ENCODE measurements at regions not wholly inside any gene's neighbourhood (a gene's known extent, or its start where the extent isn't known, plus 50 kb on each side); places are given as distances from the start of the nearest gene placed in this dataset.

- Histone ChIP-seq H3K9me3 (ENCODE audit: control insufficient read depth in 2 of 2, insufficient read depth in 1 of 2, low read depth in 1 of 2, low read length in 1 of 2) (peaks cover 0 to 2% of the 10 kb centered on the region in 2 donors), H3K27ac (ENCODE audit: low read depth in 2 of 2, low read length in 1 of 2) (no peak overlapping the region)
- WGBS, 2 donors = 95 to 97% methylated on average over 1 of the region's 1 CpG
These were observed 122.3 kb downstream of the RFC3 start for GRCh38 chr13:33940256-33940655.

GRCh38 chr13:33940898-33941297 lies 122.9 kb downstream of the RFC3 start:
- Histone ChIP-seq H3K9me3 (ENCODE audit: control insufficient read depth in 2 of 2, insufficient read depth in 1 of 2, low read depth in 1 of 2, low read length in 1 of 2) (peaks cover 0 to 2% of the 10 kb centered on the region in 2 donors), H3K27me3 (ENCODE audit: control insufficient read depth in 1 of 2, insufficient read depth in 2 of 2, low read length in 2 of 2) (no peaks in the 10 kb centered on the region), H3K4me1 (ENCODE audit: control insufficient read depth in 2 of 2, insufficient read depth in 2 of 2, low read length in 1 of 2) (no peaks in the 10 kb centered on the region), H3K4me3 (ENCODE audit: low read depth in 1 of 2, low read length in 2 of 2) (no peak overlapping the region), H3K36me3 (ENCODE audit: control insufficient read depth in 2 of 2, insufficient read depth in 2 of 2, low read length in 1 of 2) (no peaks in the 10 kb centered on the region), H3K27ac (ENCODE audit: low read depth in 2 of 2, low read length in 1 of 2) (no peak overlapping the region)
- WGBS, 2 donors = 69 to 73% methylated on average over 5 of the region's 5 CpGs

More at GRCh38 chr13:33940256-33940655, 122.3 kb downstream of the RFC3 start:
- no peaks in the 10 kb centered on the region for H3K36me3 ChIP-seq (ENCODE audit: control insufficient read depth in 2 of 2, insufficient read depth in 2 of 2, low read length in 1 of 2)
- no peaks in the 10 kb centered on the region for H3K27me3 ChIP-seq (ENCODE audit: control insufficient read depth in 1 of 2, insufficient read depth in 2 of 2, low read length in 2 of 2)
- no peaks in the 10 kb centered on the region for H3K4me1 ChIP-seq (ENCODE audit: control insufficient read depth in 2 of 2, insufficient read depth in 2 of 2, low read length in 1 of 2)
- H3K4me3 ChIP-seq (ENCODE audit: low read depth in 1 of 2, low read length in 2 of 2) = no peak overlapping the region

GRCh38 chr13:33945477-33945876 lies 127.5 kb downstream of the RFC3 start:
- Histone ChIP-seq H3K4me3 (ENCODE audit: low read depth in 1 of 2, low read length in 2 of 2) (no peak overlapping the region), H3K27me3 (ENCODE audit: control insufficient read depth in 1 of 2, insufficient read depth in 2 of 2, low read length in 2 of 2) (no peaks in the 10 kb centered on the region), H3K4me1 (ENCODE audit: control insufficient read depth in 2 of 2, insufficient read depth in 2 of 2, low read length in 1 of 2) (no peaks in the 10 kb centered on the region), H3K27ac (ENCODE audit: low read depth in 2 of 2, low read length in 1 of 2) (no peak overlapping the region), H3K9me3 (ENCODE audit: control insufficient read depth in 2 of 2, insufficient read depth in 1 of 2, low read depth in 1 of 2, low read length in 1 of 2) (no peaks in the 10 kb centered on the region), H3K36me3 (ENCODE audit: control insufficient read depth in 2 of 2, insufficient read depth in 2 of 2, low read length in 1 of 2) (no peaks in the 10 kb centered on the region)
- 79 to 85% methylated on average over 4 of the region's 4 CpGs for WGBS, 2 donors

DNA sequence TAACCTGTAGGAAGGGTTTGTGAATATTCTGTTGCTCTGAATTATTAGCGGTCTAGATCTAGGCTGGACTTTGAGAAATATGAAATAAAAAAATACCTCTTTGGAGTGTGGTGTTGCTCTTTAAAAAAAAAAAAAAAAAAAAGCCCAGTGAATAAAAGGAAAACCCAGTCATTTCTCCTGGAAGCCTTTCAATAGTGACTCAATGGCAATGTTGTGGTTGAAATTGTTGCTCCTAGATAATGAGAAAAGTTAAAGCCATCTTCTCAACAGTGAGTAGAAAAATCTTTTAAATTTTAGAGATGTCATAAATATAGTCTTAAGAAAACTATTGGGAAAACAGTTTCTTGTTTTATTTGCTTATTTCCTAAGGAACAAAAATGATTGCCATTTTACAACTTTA lies 135.3 kb downstream of the RFC3 start:
- H3K27ac ChIP-seq (ENCODE audit: low read depth in 2 of 2, low read length in 1 of 2) = no peak overlapping the region
- H3K36me3 ChIP-seq (ENCODE audit: control insufficient read depth in 2 of 2, insufficient read depth in 2 of 2, low read length in 1 of 2) = no peaks in the 10 kb centered on the region
- H3K27me3 ChIP-seq (ENCODE audit: control insufficient read depth in 1 of 2, insufficient read depth in 2 of 2, low read length in 2 of 2) = no peaks in the 10 kb centered on the region
- H3K9me3 ChIP-seq (ENCODE audit: control insufficient read depth in 2 of 2, insufficient read depth in 1 of 2, low read depth in 1 of 2, low read length in 1 of 2) = no peaks in the 10 kb centered on the region
- no peaks in the 10 kb centered on the region for H3K4me1 ChIP-seq (ENCODE audit: control insufficient read depth in 2 of 2, insufficient read depth in 2 of 2, low read length in 1 of 2)
- 93 to 100% methylated on average over 1 of the region's 1 CpG for WGBS, 2 donors
- H3K4me3 ChIP-seq (ENCODE audit: low read depth in 1 of 2, low read length in 2 of 2) = no peak overlapping the region

DNA sequence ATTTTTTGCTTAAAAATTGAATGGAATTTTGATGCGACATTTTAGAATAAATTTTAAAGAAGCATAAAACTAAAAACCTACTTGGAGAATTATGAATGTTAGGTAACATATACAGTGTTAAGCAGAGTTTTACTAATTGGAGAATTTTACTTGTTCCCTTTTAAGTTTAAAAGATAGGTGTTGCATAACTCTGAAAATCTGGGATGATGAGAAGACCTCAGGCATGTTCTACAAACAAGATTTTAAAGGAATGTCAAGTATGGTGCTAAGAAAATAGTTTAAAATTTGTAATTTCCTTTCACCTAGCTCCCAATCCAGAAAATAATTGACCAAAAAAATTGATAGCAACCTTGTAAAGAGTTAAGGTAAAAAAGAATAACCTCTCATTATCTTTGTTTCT lies 135.8 kb downstream of the RFC3 start:
- Histone ChIP-seq H3K4me1 (ENCODE audit: control insufficient read depth in 2 of 2, insufficient read depth in 2 of 2, low read length in 1 of 2) (no peaks in the 10 kb centered on the region), H3K27ac (ENCODE audit: low read depth in 2 of 2, low read length in 1 of 2) (no peak overlapping the region), H3K36me3 (ENCODE audit: control insufficient read depth in 2 of 2, insufficient read depth in 2 of 2, low read length in 1 of 2) (no peaks in the 10 kb centered on the region), H3K27me3 (ENCODE audit: control insufficient read depth in 1 of 2, insufficient read depth in 2 of 2, low read length in 2 of 2) (no peaks in the 10 kb centered on the region), H3K4me3 (ENCODE audit: low read depth in 1 of 2, low read length in 2 of 2) (no peak overlapping the region), H3K9me3 (ENCODE audit: control insufficient read depth in 2 of 2, insufficient read depth in 1 of 2, low read depth in 1 of 2, low read length in 1 of 2) (no peaks in the 10 kb centered on the region)
- WGBS, 2 donors = 98% methylated on average over 1 of the region's 1 CpG

DNA sequence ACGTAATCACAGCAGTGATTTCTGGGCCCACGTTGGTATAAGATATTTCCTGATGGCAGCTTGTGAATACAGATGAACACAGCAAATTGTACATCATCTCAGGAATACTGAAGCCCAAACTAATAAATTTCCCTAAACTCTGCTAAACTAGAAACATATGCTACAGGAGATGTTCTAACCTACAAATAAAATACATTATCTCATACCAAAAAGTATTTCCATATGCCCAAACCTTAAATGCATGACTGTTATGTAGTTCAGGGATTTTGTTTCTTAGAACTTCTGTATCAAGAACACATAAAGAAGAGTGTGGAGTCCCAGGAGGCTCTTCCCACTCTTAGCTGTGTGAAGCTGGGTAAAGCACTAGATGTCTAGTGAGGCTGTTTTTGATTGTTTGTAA lies 138.4 kb downstream of the RFC3 start:
- Histone ChIP-seq H3K4me3 (ENCODE audit: low read depth in 1 of 2, low read length in 2 of 2) (no peak overlapping the region), H3K36me3 (ENCODE audit: control insufficient read depth in 2 of 2, insufficient read depth in 2 of 2, low read length in 1 of 2) (no peaks in the 10 kb centered on the region), H3K27me3 (ENCODE audit: control insufficient read depth in 1 of 2, insufficient read depth in 2 of 2, low read length in 2 of 2) (no peaks in the 10 kb centered on the region), H3K4me1 (ENCODE audit: control insufficient read depth in 2 of 2, insufficient read depth in 2 of 2, low read length in 1 of 2) (no peaks in the 10 kb centered on the region), H3K27ac (ENCODE audit: low read depth in 2 of 2, low read length in 1 of 2) (no peak overlapping the region), H3K9me3 (ENCODE audit: control insufficient read depth in 2 of 2, insufficient read depth in 1 of 2, low read depth in 1 of 2, low read length in 1 of 2) (no peaks in the 10 kb centered on the region)
- WGBS, 2 donors = 76 to 80% methylated on average over 2 of the region's 2 CpGs

DNA sequence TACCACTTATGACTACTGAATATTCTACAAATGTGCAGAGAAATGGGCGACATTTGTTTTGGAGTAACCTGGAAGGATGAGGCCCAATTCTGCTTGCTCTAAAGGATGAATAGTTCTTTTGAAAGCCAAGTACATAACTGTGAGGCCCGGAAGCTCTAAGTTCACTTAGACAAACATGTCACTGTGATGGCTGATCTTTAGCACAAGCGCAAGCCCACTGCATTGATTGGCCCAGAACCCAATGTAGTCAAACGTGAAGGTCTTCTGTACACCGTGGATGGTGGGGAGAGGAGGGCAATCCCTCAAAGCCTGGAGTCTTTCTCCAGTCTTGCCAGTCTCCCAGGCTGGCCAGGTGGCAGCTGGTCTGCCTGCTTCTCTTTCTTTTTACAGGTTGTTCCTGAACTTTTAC lies 139.6 kb downstream of the RFC3 start:
- Histone ChIP-seq H3K36me3 (ENCODE audit: control insufficient read depth in 2 of 2, insufficient read depth in 2 of 2, low read length in 1 of 2) (no peaks in the 10 kb centered on the region), H3K27me3 (ENCODE audit: control insufficient read depth in 1 of 2, insufficient read depth in 2 of 2, low read length in 2 of 2) (no peaks in the 10 kb centered on the region), H3K4me1 (ENCODE audit: control insufficient read depth in 2 of 2, insufficient read depth in 2 of 2, low read length in 1 of 2) (no peaks in the 10 kb centered on the region), H3K4me3 (ENCODE audit: low read depth in 1 of 2, low read length in 2 of 2) (no peak overlapping the region), H3K9me3 (ENCODE audit: control insufficient read depth in 2 of 2, insufficient read depth in 1 of 2, low read depth in 1 of 2, low read length in 1 of 2) (no peaks in the 10 kb centered on the region), H3K27ac (ENCODE audit: low read depth in 2 of 2, low read length in 1 of 2) (no peak overlapping the region)
- 91 to 92% methylated on average over 5 of the region's 5 CpGs for WGBS, 2 donors

GRCh38 chr13:33958964-33959363 lies 141.0 kb downstream of the RFC3 start:
- Histone ChIP-seq H3K27ac (ENCODE audit: low read depth in 2 of 2, low read length in 1 of 2) (no peak overlapping the region), H3K27me3 (ENCODE audit: control insufficient read depth in 1 of 2, insufficient read depth in 2 of 2, low read length in 2 of 2) (no peaks in the 10 kb centered on the region), H3K4me1 (ENCODE audit: control insufficient read depth in 2 of 2, insufficient read depth in 2 of 2, low read length in 1 of 2) (no peaks in the 10 kb centered on the region), H3K4me3 (ENCODE audit: low read depth in 1 of 2, low read length in 2 of 2) (no peak overlapping the region), H3K36me3 (ENCODE audit: control insufficient read depth in 2 of 2, insufficient read depth in 2 of 2, low read length in 1 of 2) (no peaks in the 10 kb centered on the region), H3K9me3 (ENCODE audit: control insufficient read depth in 2 of 2, insufficient read depth in 1 of 2, low read depth in 1 of 2, low read length in 1 of 2) (no peaks in the 10 kb centered on the region)
- WGBS, 2 donors = 92 to 93% methylated on average over 2 of the region's 2 CpGs

DNA sequence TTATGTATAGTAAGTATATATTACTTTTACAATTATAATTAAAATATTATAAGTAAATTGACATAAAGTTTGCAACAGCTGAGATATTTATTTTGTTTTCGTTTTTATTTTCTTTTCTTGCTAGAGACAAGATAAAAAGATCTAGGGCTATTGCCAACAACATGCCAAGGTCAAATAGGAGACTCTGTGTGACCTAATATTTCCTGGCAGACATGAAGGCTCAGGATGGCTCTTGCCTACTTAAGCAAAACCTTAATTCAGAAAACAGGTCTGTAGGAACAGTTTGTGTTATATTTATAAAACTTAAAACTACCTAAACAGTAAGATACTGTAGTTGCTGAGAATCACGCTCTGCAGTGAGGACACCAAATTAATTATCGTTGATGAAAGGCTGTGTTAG lies 145.2 kb downstream of the RFC3 start:
- Histone ChIP-seq H3K36me3 (ENCODE audit: control insufficient read depth in 2 of 2, insufficient read depth in 2 of 2, low read length in 1 of 2) (no peaks in the 10 kb centered on the region), H3K9me3 (ENCODE audit: control insufficient read depth in 2 of 2, insufficient read depth in 1 of 2, low read depth in 1 of 2, low read length in 1 of 2) (no peaks in the 10 kb centered on the region), H3K27ac (ENCODE audit: low read depth in 2 of 2, low read length in 1 of 2) (no peak overlapping the region), H3K4me1 (ENCODE audit: control insufficient read depth in 2 of 2, insufficient read depth in 2 of 2, low read length in 1 of 2) (no peaks in the 10 kb centered on the region), H3K4me3 (ENCODE audit: low read depth in 1 of 2, low read length in 2 of 2) (no peak overlapping the region), H3K27me3 (ENCODE audit: control insufficient read depth in 1 of 2, insufficient read depth in 2 of 2, low read length in 2 of 2) (no peaks in the 10 kb centered on the region)
- 82 to 90% methylated on average over 3 of the region's 3 CpGs for WGBS, 2 donors

DNA sequence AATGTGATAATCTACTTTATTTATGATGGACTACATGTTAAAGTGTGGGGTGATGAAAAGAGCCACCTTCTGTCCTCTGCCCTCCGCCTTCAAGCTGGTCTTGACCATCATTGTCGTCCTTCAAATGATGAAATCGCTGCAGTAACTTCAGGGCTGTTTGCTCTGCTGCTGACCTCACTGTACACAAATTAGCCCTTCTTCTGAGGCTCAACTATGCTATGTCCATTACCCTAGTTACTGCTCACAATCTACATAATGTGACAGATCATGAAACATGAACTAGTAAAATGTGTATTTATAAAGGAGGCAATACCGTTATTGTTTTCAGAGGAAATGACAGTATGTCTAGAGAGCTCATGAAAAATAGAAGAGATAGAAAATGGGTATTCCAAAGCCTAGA lies 145.9 kb downstream of the RFC3 start:
- no peak overlapping the region for H3K27ac ChIP-seq (ENCODE audit: low read depth in 2 of 2, low read length in 1 of 2)
- H3K27me3 ChIP-seq (ENCODE audit: control insufficient read depth in 1 of 2, insufficient read depth in 2 of 2, low read length in 2 of 2) = no peaks in the 10 kb centered on the region
- 91 to 94% methylated on average over 4 of the region's 4 CpGs for WGBS, 2 donors
- no peaks in the 10 kb centered on the region for H3K4me1 ChIP-seq (ENCODE audit: control insufficient read depth in 2 of 2, insufficient read depth in 2 of 2, low read length in 1 of 2)
- no peak overlapping the region for H3K4me3 ChIP-seq (ENCODE audit: low read depth in 1 of 2, low read length in 2 of 2)
- H3K36me3 ChIP-seq (ENCODE audit: control insufficient read depth in 2 of 2, insufficient read depth in 2 of 2, low read length in 1 of 2) = no peaks in the 10 kb centered on the region
- no peaks in the 10 kb centered on the region for H3K9me3 ChIP-seq (ENCODE audit: control insufficient read depth in 2 of 2, insufficient read depth in 1 of 2, low read depth in 1 of 2, low read length in 1 of 2)
